GM12891 (cell line): ENCODE measurements at regions not wholly inside any gene's neighbourhood (a gene's known extent, or its start where the extent isn't known, plus 50 kb on each side); places are given as distances from the start of the nearest gene placed in this dataset.

ENCODE experiments used
- POLR2A ChIP-seq: IDR thresholded peaks from 2 replicates; pipeline ENCODE4 v1.6.1; 2011; ENCODE audit warnings: low read depth, low read length, control low read depth
- POLR2AphosphoS5 ChIP-seq: IDR thresholded peaks from 2 replicates; pipeline ENCODE4 v1.6.1; 2011; ENCODE audit warnings: low read depth, low read length, control low read depth
- SPI1 ChIP-seq: IDR thresholded peaks from 2 replicates; pipeline ENCODE4 v1.6.1; 2011; ENCODE audit warnings: low read depth, low read length, control low read depth
- TAF1 ChIP-seq: IDR thresholded peaks from 2 replicates; pipeline ENCODE4 v1.6.1; 2011; ENCODE audit warnings: low read depth, low read length, control low read depth

DNA sequence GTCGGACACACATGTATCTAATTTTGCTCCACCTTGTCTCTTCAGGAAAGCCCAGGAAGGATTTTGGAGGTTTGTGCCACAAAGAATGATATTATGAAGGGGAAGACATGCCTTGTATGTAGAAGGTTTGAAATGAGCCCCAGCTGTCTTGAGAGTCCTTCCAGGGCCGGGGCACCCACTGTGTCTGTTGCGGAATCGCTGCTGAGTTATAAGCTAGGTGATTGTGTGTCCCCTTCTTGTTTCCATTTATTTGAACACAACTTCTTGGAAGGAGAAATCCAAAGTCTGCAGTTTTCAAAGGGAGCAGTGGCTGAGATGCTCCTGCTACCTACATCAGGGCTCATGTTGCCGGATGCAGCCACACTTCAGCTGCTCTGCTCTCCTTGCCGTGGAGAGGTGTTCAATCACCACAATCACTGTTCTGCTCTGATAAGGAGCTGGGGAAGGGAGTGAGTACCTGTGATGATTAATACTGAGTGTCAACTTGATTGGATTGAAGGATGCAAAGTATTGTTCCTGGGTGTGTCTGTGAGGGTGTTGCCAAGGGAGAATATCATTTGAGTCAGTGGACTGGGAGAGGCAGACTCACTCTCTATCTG lies 828.6 kb downstream of the QKI start:
- TF ChIP-seq POLR2A = no peak
- TF ChIP-seq POLR2AphosphoS5 = no peak
- TF ChIP-seq SPI1 = no peak
- no peak for TF ChIP-seq TAF1
